ENCODE measurements at regions not wholly inside any gene's neighbourhood (a gene's known extent, or its start where the extent isn't known, plus 50 kb on each side); places are given as distances from the start of the nearest gene placed in this dataset.

DNA sequence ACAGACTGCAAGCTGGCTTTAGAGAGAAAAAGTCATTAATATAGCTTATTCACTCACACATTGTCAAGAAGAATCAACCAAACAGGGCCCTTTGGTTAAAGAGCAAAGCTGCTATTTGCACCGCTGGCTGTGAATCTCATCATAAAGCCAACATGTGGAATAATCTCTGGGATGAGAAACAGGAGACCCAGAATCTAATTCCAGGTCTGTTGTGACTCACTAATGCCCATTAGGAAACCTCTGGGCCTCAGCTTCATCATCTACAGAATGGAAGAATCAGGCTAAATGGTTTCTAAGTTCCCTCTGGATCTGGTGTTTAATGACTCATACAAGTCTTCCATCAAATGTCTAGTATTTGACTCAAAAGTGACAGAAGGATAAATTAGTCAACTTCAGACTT, 591.7 kb upstream of the DDX18 start:
- no peaks in the 10 kb centered on the region for H3K79me2 ChIP-seq (ENCODE audit: insufficient read depth, low read length)
- H3F3A ChIP-seq (ENCODE audit: insufficient read depth, low read length) = no peaks in the 10 kb centered on the region
- H3K4me1 ChIP-seq (ENCODE audit: insufficient read depth, low read length, severe bottlenecking) = no peaks in the 10 kb centered on the region
- no peaks in the 10 kb centered on the region for H3K27me3 ChIP-seq (ENCODE audit: insufficient read depth, low read length)
- no peaks in the 10 kb centered on the region for H4K20me1 ChIP-seq (ENCODE audit: insufficient read depth, low read length)
- no peak overlapping the region for H3K27ac ChIP-seq (ENCODE audit: low read depth, low read length, poor library complexity, severe bottlenecking)
- no peak overlapping the region for H3K9ac ChIP-seq (ENCODE audit: low read length)
- no peaks in the 10 kb centered on the region for H3K9me2 ChIP-seq (ENCODE audit: low read depth, low read length)
- no peak for TF ChIP-seq EZH2 (IDR thresholded peaks at IDR 0.05; ENCODE audit: borderline replicate concordance, low read length)
- TF ChIP-seq, protein P1, sequence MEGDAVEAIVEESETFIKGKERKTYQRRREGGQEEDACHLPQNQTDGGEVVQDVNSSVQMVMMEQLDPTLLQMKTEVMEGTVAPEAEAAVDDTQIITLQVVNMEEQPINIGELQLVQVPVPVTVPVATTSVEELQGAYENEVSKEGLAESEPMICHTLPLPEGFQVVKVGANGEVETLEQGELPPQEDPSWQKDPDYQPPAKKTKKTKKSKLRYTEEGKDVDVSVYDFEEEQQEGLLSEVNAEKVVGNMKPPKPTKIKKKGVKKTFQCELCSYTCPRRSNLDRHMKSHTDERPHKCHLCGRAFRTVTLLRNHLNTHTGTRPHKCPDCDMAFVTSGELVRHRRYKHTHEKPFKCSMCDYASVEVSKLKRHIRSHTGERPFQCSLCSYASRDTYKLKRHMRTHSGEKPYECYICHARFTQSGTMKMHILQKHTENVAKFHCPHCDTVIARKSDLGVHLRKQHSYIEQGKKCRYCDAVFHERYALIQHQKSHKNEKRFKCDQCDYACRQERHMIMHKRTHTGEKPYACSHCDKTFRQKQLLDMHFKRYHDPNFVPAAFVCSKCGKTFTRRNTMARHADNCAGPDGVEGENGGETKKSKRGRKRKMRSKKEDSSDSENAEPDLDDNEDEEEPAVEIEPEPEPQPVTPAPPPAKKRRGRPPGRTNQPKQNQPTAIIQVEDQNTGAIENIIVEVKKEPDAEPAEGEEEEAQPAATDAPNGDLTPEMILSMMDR (IDR thresholded peaks at IDR 0.05; ENCODE audit: low read length) = no peak
- H3K9me3 ChIP-seq (ENCODE audit: low read length) = no peaks in the 10 kb centered on the region
- no peaks in the 10 kb centered on the region for H3K36me3 ChIP-seq (ENCODE audit: insufficient read depth, low read length)
- H2AFZ ChIP-seq (ENCODE audit: low read length) = no peak overlapping the region
- no peak overlapping the region for H3K4me3 ChIP-seq (ENCODE audit: low read depth, low read length, poor library complexity, severe bottlenecking)
- H3K4me2 ChIP-seq (ENCODE audit: low read length) = no peak overlapping the region

- Histone ChIP-seq H2AFZ (ENCODE audit: low read length) (no peak overlapping the region), H3K4me1 (ENCODE audit: insufficient read depth, low read length, severe bottlenecking) (no peaks in the 10 kb centered on the region), H3K9me3 (ENCODE audit: low read length) (no peaks in the 10 kb centered on the region), H3K36me3 (ENCODE audit: insufficient read depth, low read length) (no peaks in the 10 kb centered on the region), H3K79me2 (ENCODE audit: insufficient read depth, low read length) (no peaks in the 10 kb centered on the region), H3K27me3 (ENCODE audit: insufficient read depth, low read length) (no peaks in the 10 kb centered on the region), H3K9ac (ENCODE audit: low read length) (no peak overlapping the region), H3K4me3 (ENCODE audit: low read depth, low read length, poor library complexity, severe bottlenecking) (no peak overlapping the region), H3K27ac (ENCODE audit: low read depth, low read length, poor library complexity, severe bottlenecking) (no peak overlapping the region), H3F3A (ENCODE audit: insufficient read depth, low read length) (no peaks in the 10 kb centered on the region), H3K4me2 (ENCODE audit: low read length) (no peak overlapping the region), H3K9me2 (ENCODE audit: low read depth, low read length) (no peaks in the 10 kb centered on the region), H4K20me1 (ENCODE audit: insufficient read depth, low read length) (no peaks in the 10 kb centered on the region)
- TF ChIP-seq, protein P1 (IDR thresholded peaks at IDR 0.05; ENCODE audit: low read length) = no peak
- no peak for TF ChIP-seq EZH2 (IDR thresholded peaks at IDR 0.05; ENCODE audit: borderline replicate concordance, low read length)
Observed at GRCh38 chr2:117232305-117232704, 582.2 kb upstream of the DDX18 start.

DNA sequence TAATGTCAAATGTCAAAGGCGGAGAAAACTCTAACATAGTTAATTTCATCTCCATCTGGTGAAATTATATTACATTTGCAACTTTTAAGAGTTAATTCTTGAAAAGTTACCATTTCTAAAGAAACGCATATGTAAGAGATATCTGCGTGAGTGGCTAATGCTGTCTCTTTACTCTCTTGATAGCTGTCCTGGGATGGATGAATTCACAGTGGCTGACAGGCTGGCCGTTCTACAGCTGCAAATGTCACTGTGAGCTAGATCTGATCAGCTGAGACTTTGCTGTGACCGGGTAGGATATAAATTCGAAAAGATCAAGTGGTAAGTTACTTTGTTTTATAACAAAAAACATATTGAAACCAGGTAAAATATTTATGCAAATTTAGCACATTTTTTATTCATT, 557.1 kb upstream of the DDX18 start:
- Histone ChIP-seq H4K20me1 (ENCODE audit: insufficient read depth, low read length) (no peaks in the 10 kb centered on the region), H3K9me2 (ENCODE audit: low read depth, low read length) (no peaks in the 10 kb centered on the region), H2AFZ (ENCODE audit: low read length) (no peak overlapping the region), H3K4me3 (ENCODE audit: low read depth, low read length, poor library complexity, severe bottlenecking) (no peak overlapping the region), H3K79me2 (ENCODE audit: insufficient read depth, low read length) (no peaks in the 10 kb centered on the region), H3K4me1 (ENCODE audit: insufficient read depth, low read length, severe bottlenecking) (no peaks in the 10 kb centered on the region), H3K27ac (ENCODE audit: low read depth, low read length, poor library complexity, severe bottlenecking) (no peak overlapping the region), H3K27me3 (ENCODE audit: insufficient read depth, low read length) (no peaks in the 10 kb centered on the region), H3K4me2 (ENCODE audit: low read length) (no peak overlapping the region), H3K36me3 (ENCODE audit: insufficient read depth, low read length) (no peaks in the 10 kb centered on the region), H3K9ac (ENCODE audit: low read length) (no peak overlapping the region), H3F3A (ENCODE audit: insufficient read depth, low read length) (no peaks in the 10 kb centered on the region), H3K9me3 (ENCODE audit: low read length) (no peaks in the 10 kb centered on the region)
- no peak for TF ChIP-seq EZH2 (IDR thresholded peaks at IDR 0.05; ENCODE audit: borderline replicate concordance, low read length)
- TF ChIP-seq, protein P1 (IDR thresholded peaks at IDR 0.05; ENCODE audit: low read length) = no peak
